Upper lobe of left lung (tissue), 4 donors: ENCODE measurements at regions not wholly inside any gene's neighbourhood (a gene's known extent, or its start where the extent isn't known, plus 50 kb on each side); places are given as distances from the start of the nearest gene placed in this dataset.

Experiments used
- CTCF ChIP-seq, 6 experiments: fragments of 450-650 bp in 4 of 6; fragments of 200-600 bp in 2 of 6; sonication (generic) in 2 of 6; IDR thresholded peaks; one replicate each; pipeline ENCODE4 v1.5.1; 2016 to 2019; ENCODE audit warnings: antibody characterized with exemption in 6 of 6
- POLR2A ChIP-seq, 4 donors: fragments of 450-650 bp; IDR thresholded peaks; one replicate each; pipeline ENCODE4 v1.5.1; 2016 to 2017; ENCODE audit warnings: antibody characterized with exemption in 4 of 4, mild to moderate bottlenecking in 2 of 4

GRCh38 chr15:62881056-62881455 lies 161.5 kb upstream of the TPM1 start:
- TF ChIP-seq CTCF (IDR thresholded peaks at IDR 0.05) (no peak), POLR2A (IDR thresholded peaks at IDR 0.05) (no peak)
